T-helper 1 cell treated with Interleukin-12 subunit alpha and Interleukin-12 subunit beta and Interleukin-4 antibody, amounts not matched to agents 30 μg/mL and 1 μg/mL, for 36 hours (primary cell): ENCODE measurements at regions not wholly inside any gene's neighbourhood (a gene's known extent, or its start where the extent isn't known, plus 50 kb on each side); places are given as distances from the start of the nearest gene placed in this dataset.

ENCODE experiments used
- H3K27ac Mint-ChIP-seq: one replicate; pipeline ENCODE4 v1.8.0; 2021; ENCODE audit warnings: mild to moderate bottlenecking, mixed read lengths
- H3K27me3 Mint-ChIP-seq: one replicate; pipeline ENCODE4 v1.8.0; 2021; ENCODE audit warnings: low read depth, mixed read lengths
- H3K36me3 Mint-ChIP-seq: one replicate; pipeline ENCODE4 v1.8.0; 2021; ENCODE audit warnings: low read depth, mixed read lengths
- H3K4me1 Mint-ChIP-seq: one replicate; pipeline ENCODE4 v1.8.0; 2021; ENCODE audit warnings: low read depth, mixed read lengths
- H3K4me3 Mint-ChIP-seq: one replicate; pipeline ENCODE4 v1.8.0; 2021; ENCODE audit warnings: mild to moderate bottlenecking, moderate library complexity, mixed read lengths
- H3K9me3 Mint-ChIP-seq: one replicate; pipeline ENCODE4 v1.8.0; 2021; ENCODE audit warnings: mixed read lengths

GRCh38 chr5:167945542-167946384, 345.7 kb upstream of the WWC1 start:
- no peaks in the 10 kb centered on the region for H3K27me3 Mint-ChIP-seq
- no peaks in the 10 kb centered on the region for H3K4me1 Mint-ChIP-seq
- H3K27ac Mint-ChIP-seq: no peak overlapping the region
- no peaks in the 10 kb centered on the region for H3K9me3 Mint-ChIP-seq
- H3K4me3 Mint-ChIP-seq: no peak overlapping the region
- no peaks in the 10 kb centered on the region for H3K36me3 Mint-ChIP-seq

GRCh38 chr5:167947306-167947705, 344.1 kb upstream of the WWC1 start:
- no peak overlapping the region for H3K27ac Mint-ChIP-seq
- no peaks in the 10 kb centered on the region for H3K36me3 Mint-ChIP-seq
- H3K4me1 Mint-ChIP-seq: no peaks in the 10 kb centered on the region
- H3K9me3 Mint-ChIP-seq: no peaks in the 10 kb centered on the region
- H3K4me3 Mint-ChIP-seq: no peak overlapping the region
- no peaks in the 10 kb centered on the region for H3K27me3 Mint-ChIP-seq

GRCh38 chr5:167948251-167948650, 343.2 kb upstream of the WWC1 start:
- Mint-ChIP-seq H3K4me3 (no peak overlapping the region), H3K36me3 (no peaks in the 10 kb centered on the region), H3K9me3 (no peaks in the 10 kb centered on the region), H3K4me1 (no peaks in the 10 kb centered on the region), H3K27me3 (no peaks in the 10 kb centered on the region), H3K27ac (no peak overlapping the region)

- Mint-ChIP-seq H3K9me3 (no peaks in the 10 kb centered on the region), H3K4me1 (no peaks in the 10 kb centered on the region), H3K27me3 (no peaks in the 10 kb centered on the region)
Observed at GRCh38 chr5:167949435-167949834, 342.0 kb upstream of the WWC1 start.

GRCh38 chr5:167950126-167950721, 341.2 kb upstream of the WWC1 start:
- no peaks in the 10 kb centered on the region for H3K27me3 Mint-ChIP-seq
- H3K4me3 Mint-ChIP-seq: no peak overlapping the region
- H3K9me3 Mint-ChIP-seq: no peaks in the 10 kb centered on the region
- H3K4me1 Mint-ChIP-seq: no peaks in the 10 kb centered on the region
- H3K36me3 Mint-ChIP-seq: no peaks in the 10 kb centered on the region
- no peak overlapping the region for H3K27ac Mint-ChIP-seq

More at GRCh38 chr5:167949435-167949834, 342.0 kb upstream of the WWC1 start:
- no peak overlapping the region for H3K27ac Mint-ChIP-seq
- H3K4me3 Mint-ChIP-seq: no peak overlapping the region
- no peaks in the 10 kb centered on the region for H3K36me3 Mint-ChIP-seq

- Mint-ChIP-seq H3K27ac (no peak overlapping the region), H3K9me3 (no peaks in the 10 kb centered on the region), H3K27me3 (no peaks in the 10 kb centered on the region), H3K36me3 (no peaks in the 10 kb centered on the region), H3K4me3 (no peak overlapping the region), H3K4me1 (no peaks in the 10 kb centered on the region)
Observed at GRCh38 chr5:167951116-167951515, 340.3 kb upstream of the WWC1 start.

- Mint-ChIP-seq H3K27ac (no peak overlapping the region), H3K36me3 (no peaks in the 10 kb centered on the region), H3K27me3 (no peaks in the 10 kb centered on the region), H3K4me3 (no peak overlapping the region), H3K9me3 (no peaks in the 10 kb centered on the region), H3K4me1 (no peaks in the 10 kb centered on the region)
Observed at GRCh38 chr5:167952278-167952995, 339.0 kb upstream of the WWC1 start.

GRCh38 chr5:167953151-167953798, 338.2 kb upstream of the WWC1 start:
- no peaks in the 10 kb centered on the region for H3K27me3 Mint-ChIP-seq
- no peaks in the 10 kb centered on the region for H3K36me3 Mint-ChIP-seq
- H3K4me3 Mint-ChIP-seq: no peak overlapping the region
- peaks cover 2% of the 10 kb centered on the region for H3K9me3 Mint-ChIP-seq
- H3K27ac Mint-ChIP-seq: no peak overlapping the region
- H3K4me1 Mint-ChIP-seq: no peaks in the 10 kb centered on the region

GRCh38 chr5:167961731-167962130, 329.7 kb upstream of the WWC1 start:
- Mint-ChIP-seq H3K9me3 (peaks cover 10% of the 10 kb centered on the region), H3K36me3 (no peaks in the 10 kb centered on the region), H3K4me1 (no peaks in the 10 kb centered on the region), H3K27ac (no peak overlapping the region), H3K4me3 (no peak overlapping the region), H3K27me3 (no peaks in the 10 kb centered on the region)

GRCh38 chr5:167964529-167964928, 326.9 kb upstream of the WWC1 start:
- no peaks in the 10 kb centered on the region for H3K4me1 Mint-ChIP-seq
- H3K4me3 Mint-ChIP-seq: no peak overlapping the region
- no peaks in the 10 kb centered on the region for H3K36me3 Mint-ChIP-seq
- no peaks in the 10 kb centered on the region for H3K27me3 Mint-ChIP-seq
- no peak overlapping the region for H3K27ac Mint-ChIP-seq
- peaks cover 2% of the 10 kb centered on the region for H3K9me3 Mint-ChIP-seq

GRCh38 chr5:167965710-167966109, 325.7 kb upstream of the WWC1 start:
- Mint-ChIP-seq H3K9me3 (no peaks in the 10 kb centered on the region), H3K27ac (no peak overlapping the region), H3K4me1 (no peaks in the 10 kb centered on the region), H3K36me3 (no peaks in the 10 kb centered on the region), H3K4me3 (no peak overlapping the region), H3K27me3 (no peaks in the 10 kb centered on the region)

- Mint-ChIP-seq H3K9me3 (no peaks in the 10 kb centered on the region), H3K27me3 (no peaks in the 10 kb centered on the region), H3K4me3 (no peak overlapping the region), H3K36me3 (no peaks in the 10 kb centered on the region), H3K4me1 (no peaks in the 10 kb centered on the region), H3K27ac (no peak overlapping the region)
Observed at GRCh38 chr5:167966979-167967378, 324.5 kb upstream of the WWC1 start.

- H3K36me3 Mint-ChIP-seq: no peaks in the 10 kb centered on the region
- no peaks in the 10 kb centered on the region for H3K4me1 Mint-ChIP-seq
- no peak overlapping the region for H3K4me3 Mint-ChIP-seq
- no peaks in the 10 kb centered on the region for H3K9me3 Mint-ChIP-seq
- H3K27me3 Mint-ChIP-seq: no peaks in the 10 kb centered on the region
- H3K27ac Mint-ChIP-seq: no peak overlapping the region
Observed at GRCh38 chr5:167967494-167968177, 323.8 kb upstream of the WWC1 start.

- Mint-ChIP-seq H3K36me3 (no peaks in the 10 kb centered on the region), H3K4me3 (no peak overlapping the region), H3K9me3 (no peaks in the 10 kb centered on the region), H3K27me3 (no peaks in the 10 kb centered on the region), H3K27ac (no peak overlapping the region), H3K4me1 (no peaks in the 10 kb centered on the region)
Observed at GRCh38 chr5:167968837-167969236, 322.6 kb upstream of the WWC1 start.
